ENCODE measurements at regions not wholly inside any gene's neighbourhood (a gene's known extent, or its start where the extent isn't known, plus 50 kb on each side); places are given as distances from the start of the nearest gene placed in this dataset.

GRCh38 chr14:71486279-71486678 is 445.9 kb upstream of the RGS6 start:
- Mint-ChIP-seq H3K9me3 (no peaks in the 10 kb centered on the region), H3K27ac (no peak overlapping the region), H3K4me1 (ENCODE audit: low read depth) (peaks cover 28% of the 10 kb centered on the region), H3K27me3 (ENCODE audit: low read depth) (no peaks in the 10 kb centered on the region), H3K36me3 (ENCODE audit: low read depth) (peaks cover 43% of the 10 kb centered on the region), H3K4me3 (ENCODE audit: low read depth) (no peak overlapping the region)
- no peak for DNase-seq (ENCODE audit: low spot score)
- intact Hi-C loops (cut with micrococcal nuclease), result no loop called here

GRCh38 chr14:71487449-71487848 is 444.8 kb upstream of the RGS6 start:
- no peaks in the 10 kb centered on the region for H3K27me3 Mint-ChIP-seq (ENCODE audit: low read depth)
- no peak for DNase-seq (ENCODE audit: low spot score)
- no peak overlapping the region for H3K4me3 Mint-ChIP-seq (ENCODE audit: low read depth)
- peak overlapping the region; percentile 26 for H3K27ac Mint-ChIP-seq
- H3K9me3 Mint-ChIP-seq, result no peaks in the 10 kb centered on the region
- peaks cover 32% of the 10 kb centered on the region for H3K4me1 Mint-ChIP-seq (ENCODE audit: low read depth)
- peaks cover 41% of the 10 kb centered on the region for H3K36me3 Mint-ChIP-seq (ENCODE audit: low read depth)
- intact Hi-C loops (cut with micrococcal nuclease), result no loop called here

- intact Hi-C loops (cut with micrococcal nuclease), result no loop called here
- Mint-ChIP-seq H3K27me3 (ENCODE audit: low read depth) (no peaks in the 10 kb centered on the region), H3K4me1 (ENCODE audit: low read depth) (peaks cover 32% of the 10 kb centered on the region), H3K36me3 (ENCODE audit: low read depth) (peaks cover 37% of the 10 kb centered on the region), H3K27ac (peak overlapping the region; percentile 26), H3K9me3 (no peaks in the 10 kb centered on the region), H3K4me3 (ENCODE audit: low read depth) (no peak overlapping the region)
- no peak for DNase-seq (ENCODE audit: low spot score)
These were observed 444.3 kb upstream of the RGS6 start for GRCh38 chr14:71487941-71488340.

- Mint-ChIP-seq H3K4me1 (ENCODE audit: low read depth) (peaks cover 29% of the 10 kb centered on the region), H3K4me3 (ENCODE audit: low read depth) (no peak overlapping the region)
- intact Hi-C loops (cut with micrococcal nuclease), result no loop called here
These were observed 443.5 kb upstream of the RGS6 start for GRCh38 chr14:71488703-71489191.

GRCh38 chr14:71489742-71490141 is 442.5 kb upstream of the RGS6 start:
- intact Hi-C loops (cut with micrococcal nuclease), result no loop called here
- H3K4me3 Mint-ChIP-seq (ENCODE audit: low read depth), result no peak overlapping the region
- H3K36me3 Mint-ChIP-seq (ENCODE audit: low read depth), result peaks cover 31% of the 10 kb centered on the region

More at GRCh38 chr14:71488703-71489191, 443.5 kb upstream of the RGS6 start:
- H3K27ac Mint-ChIP-seq, result no peak overlapping the region
- peaks cover 31% of the 10 kb centered on the region for H3K36me3 Mint-ChIP-seq (ENCODE audit: low read depth)
- H3K27me3 Mint-ChIP-seq (ENCODE audit: low read depth), result no peaks in the 10 kb centered on the region
- no peaks in the 10 kb centered on the region for H3K9me3 Mint-ChIP-seq
- DNase-seq (ENCODE audit: low spot score), result no peak

GRCh38 chr14:71491931-71492330 is 440.3 kb upstream of the RGS6 start:
- Mint-ChIP-seq H3K27ac (no peak overlapping the region), H3K4me3 (ENCODE audit: low read depth) (no peak overlapping the region), H3K4me1 (ENCODE audit: low read depth) (peaks cover 29% of the 10 kb centered on the region), H3K27me3 (ENCODE audit: low read depth) (no peaks in the 10 kb centered on the region), H3K9me3 (peaks cover 11% of the 10 kb centered on the region), H3K36me3 (ENCODE audit: low read depth) (peaks cover 35% of the 10 kb centered on the region)
- DNase-seq (ENCODE audit: low spot score), result no peak
- intact Hi-C loops (cut with micrococcal nuclease), result no loop called here

More at GRCh38 chr14:71489742-71490141, 442.5 kb upstream of the RGS6 start:
- H3K9me3 Mint-ChIP-seq, result peaks cover under 1% of the 10 kb centered on the region
- peaks cover 30% of the 10 kb centered on the region for H3K4me1 Mint-ChIP-seq (ENCODE audit: low read depth)
- no peak for DNase-seq (ENCODE audit: low spot score)
- H3K27ac Mint-ChIP-seq, result no peak overlapping the region
- H3K27me3 Mint-ChIP-seq (ENCODE audit: low read depth), result no peaks in the 10 kb centered on the region

- no peak for DNase-seq (ENCODE audit: low spot score)
- Mint-ChIP-seq H3K4me3 (ENCODE audit: low read depth) (no peak overlapping the region), H3K27me3 (ENCODE audit: low read depth) (no peaks in the 10 kb centered on the region), H3K36me3 (ENCODE audit: low read depth) (peaks cover 34% of the 10 kb centered on the region), H3K9me3 (peaks cover 11% of the 10 kb centered on the region), H3K27ac (no peak overlapping the region), H3K4me1 (ENCODE audit: low read depth) (peaks cover 26% of the 10 kb centered on the region)
- intact Hi-C loops (cut with micrococcal nuclease), result no loop called here
These were observed 439.9 kb upstream of the RGS6 start for GRCh38 chr14:71492346-71492745.

- intact Hi-C loops (cut with micrococcal nuclease), result loop anchor here (1.0 kb wide), 1 partner anchor 58 kb away; no protein-coding TSS in a partner anchor
These were observed 434.6 kb upstream of the RGS6 start for GRCh38 chr14:71497645-71498086.

GRCh38 chr14:71498212-71498611 is 434.0 kb upstream of the RGS6 start:
- no peak for DNase-seq (ENCODE audit: low spot score)
- Mint-ChIP-seq H3K27ac (no peak overlapping the region), H3K9me3 (peaks cover 11% of the 10 kb centered on the region), H3K4me1 (ENCODE audit: low read depth) (peaks cover 22% of the 10 kb centered on the region), H3K27me3 (ENCODE audit: low read depth) (no peaks in the 10 kb centered on the region), H3K4me3 (ENCODE audit: low read depth) (no peak overlapping the region), H3K36me3 (ENCODE audit: low read depth) (peaks cover 25% of the 10 kb centered on the region)
- intact Hi-C loops (cut with micrococcal nuclease), result no loop called here

More at GRCh38 chr14:71497645-71498086, 434.6 kb upstream of the RGS6 start:
- no peak for DNase-seq (ENCODE audit: low spot score)
- H3K36me3 Mint-ChIP-seq (ENCODE audit: low read depth), result peaks cover 25% of the 10 kb centered on the region
- H3K27ac Mint-ChIP-seq, result peak overlapping the region; percentile 33
- no peak overlapping the region for H3K4me3 Mint-ChIP-seq (ENCODE audit: low read depth)
- peaks cover 11% of the 10 kb centered on the region for H3K9me3 Mint-ChIP-seq
- no peaks in the 10 kb centered on the region for H3K27me3 Mint-ChIP-seq (ENCODE audit: low read depth)
- H3K4me1 Mint-ChIP-seq (ENCODE audit: low read depth), result peaks cover 21% of the 10 kb centered on the region

- intact Hi-C loops (cut with micrococcal nuclease), result no loop called here
These were observed 433.2 kb upstream of the RGS6 start for GRCh38 chr14:71499018-71499417.

GRCh38 chr14:71507681-71508080 is 424.5 kb upstream of the RGS6 start:
- H3K4me1 Mint-ChIP-seq (ENCODE audit: low read depth), result peaks cover 20% of the 10 kb centered on the region
- no peak overlapping the region for H3K4me3 Mint-ChIP-seq (ENCODE audit: low read depth)
- peaks cover 36% of the 10 kb centered on the region for H3K36me3 Mint-ChIP-seq (ENCODE audit: low read depth)
- H3K9me3 Mint-ChIP-seq, result no peaks in the 10 kb centered on the region
- intact Hi-C loops (cut with micrococcal nuclease), result no loop called here
- no peaks in the 10 kb centered on the region for H3K27me3 Mint-ChIP-seq (ENCODE audit: low read depth)
- DNase-seq (ENCODE audit: low spot score), result no peak
- no peak overlapping the region for H3K27ac Mint-ChIP-seq

More at GRCh38 chr14:71499018-71499417, 433.2 kb upstream of the RGS6 start:
- Mint-ChIP-seq H3K27ac (no peak overlapping the region), H3K4me3 (ENCODE audit: low read depth) (no peak overlapping the region), H3K4me1 (ENCODE audit: low read depth) (peaks cover 20% of the 10 kb centered on the region), H3K36me3 (ENCODE audit: low read depth) (peaks cover 22% of the 10 kb centered on the region), H3K9me3 (peaks cover 11% of the 10 kb centered on the region), H3K27me3 (ENCODE audit: low read depth) (no peaks in the 10 kb centered on the region)
- no peak for DNase-seq (ENCODE audit: low spot score)

GRCh38 chr14:71508901-71509300 is 423.3 kb upstream of the RGS6 start:
- Mint-ChIP-seq H3K27ac (no peak overlapping the region), H3K36me3 (ENCODE audit: low read depth) (peaks cover 45% of the 10 kb centered on the region), H3K4me3 (ENCODE audit: low read depth) (no peak overlapping the region), H3K27me3 (ENCODE audit: low read depth) (no peaks in the 10 kb centered on the region), H3K4me1 (ENCODE audit: low read depth) (peaks cover 19% of the 10 kb centered on the region), H3K9me3 (no peaks in the 10 kb centered on the region)
- intact Hi-C loops (cut with micrococcal nuclease), result no loop called here
- no peak for DNase-seq (ENCODE audit: low spot score)

- Mint-ChIP-seq H3K4me1 (ENCODE audit: low read depth) (peaks cover 21% of the 10 kb centered on the region), H3K4me3 (ENCODE audit: low read depth) (no peak overlapping the region), H3K27ac (no peak overlapping the region), H3K36me3 (ENCODE audit: low read depth) (peaks cover 53% of the 10 kb centered on the region), H3K27me3 (ENCODE audit: low read depth) (no peaks in the 10 kb centered on the region), H3K9me3 (no peaks in the 10 kb centered on the region)
- intact Hi-C loops (cut with micrococcal nuclease), result no loop called here
- DNase-seq (ENCODE audit: low spot score), result no peak
These were observed 421.1 kb upstream of the RGS6 start for GRCh38 chr14:71511152-71511551.

Measured in activated T-helper 2 cell treated with anti-CD3 and anti-CD28 coated beads, Interferon-gamma antibody, Interleukin-2, Interleukin-4, amounts not matched to agents 10 μg/mL and 5 μg/mL and 100 μg/mL, durations not matched to agents 14 hours and 24 hours and 36 hours (primary cell).